Glutamatergic neuron (in vitro differentiated cells): ENCODE measurements at regions not wholly inside any gene's neighbourhood (a gene's known extent, or its start where the extent isn't known, plus 50 kb on each side); places are given as distances from the start of the nearest gene placed in this dataset.

Experiments
- DNase-seq: peaks from one replicate; pipeline ENCODE4 v3.0.0; 2022
- H3K27ac Mint-ChIP-seq: one replicate; pipeline ENCODE4 v1.8.0; 2020; ENCODE audit warnings: mild to moderate bottlenecking, mixed read lengths, inconsistent platforms; ENCODE audit not compliant: unreplicated experiment
- H3K27me3 Mint-ChIP-seq: one replicate; pipeline ENCODE4 v1.8.0; 2020; ENCODE audit warnings: mild to moderate bottlenecking, moderate library complexity, mixed read lengths, inconsistent platforms; ENCODE audit not compliant: unreplicated experiment
- H3K36me3 Mint-ChIP-seq: one replicate; pipeline ENCODE4 v1.8.0; 2020; ENCODE audit warnings: mild to moderate bottlenecking, mixed read lengths, inconsistent platforms; ENCODE audit not compliant: unreplicated experiment
- H3K4me1 Mint-ChIP-seq: one replicate; pipeline ENCODE4 v1.8.0; 2020; ENCODE audit warnings: mild to moderate bottlenecking, low read depth, mixed read lengths, inconsistent platforms; ENCODE audit not compliant: unreplicated experiment
- H3K4me3 Mint-ChIP-seq: one replicate; pipeline ENCODE4 v1.8.0; 2020; ENCODE audit warnings: mild to moderate bottlenecking, mixed read lengths, inconsistent platforms; ENCODE audit not compliant: unreplicated experiment
- H3K9me3 Mint-ChIP-seq: one replicate; pipeline ENCODE4 v1.8.0; 2020; ENCODE audit warnings: mild to moderate bottlenecking, moderate library complexity, mixed read lengths, inconsistent platforms; ENCODE audit not compliant: unreplicated experiment
- TF ChIP-seq, protein P1 (sequence below): fragments of 200-600 bp; sonication (generic); IDR thresholded peaks from one replicate; pipeline ENCODE4 v1.5.0; 2021; ENCODE audit not compliant: partially characterized antibody, unreplicated experiment

- H3K9me3 Mint-ChIP-seq = no peaks in the 10 kb centered on the region
These were observed 271.7 kb upstream of the ADGRL2 start for GRCh38 chr1:81529014-81529413.

GRCh38 chr1:81525085-81525484, 275.6 kb upstream of the ADGRL2 start:
- H3K4me3 Mint-ChIP-seq = no peak overlapping the region
- TF ChIP-seq, protein P1, sequence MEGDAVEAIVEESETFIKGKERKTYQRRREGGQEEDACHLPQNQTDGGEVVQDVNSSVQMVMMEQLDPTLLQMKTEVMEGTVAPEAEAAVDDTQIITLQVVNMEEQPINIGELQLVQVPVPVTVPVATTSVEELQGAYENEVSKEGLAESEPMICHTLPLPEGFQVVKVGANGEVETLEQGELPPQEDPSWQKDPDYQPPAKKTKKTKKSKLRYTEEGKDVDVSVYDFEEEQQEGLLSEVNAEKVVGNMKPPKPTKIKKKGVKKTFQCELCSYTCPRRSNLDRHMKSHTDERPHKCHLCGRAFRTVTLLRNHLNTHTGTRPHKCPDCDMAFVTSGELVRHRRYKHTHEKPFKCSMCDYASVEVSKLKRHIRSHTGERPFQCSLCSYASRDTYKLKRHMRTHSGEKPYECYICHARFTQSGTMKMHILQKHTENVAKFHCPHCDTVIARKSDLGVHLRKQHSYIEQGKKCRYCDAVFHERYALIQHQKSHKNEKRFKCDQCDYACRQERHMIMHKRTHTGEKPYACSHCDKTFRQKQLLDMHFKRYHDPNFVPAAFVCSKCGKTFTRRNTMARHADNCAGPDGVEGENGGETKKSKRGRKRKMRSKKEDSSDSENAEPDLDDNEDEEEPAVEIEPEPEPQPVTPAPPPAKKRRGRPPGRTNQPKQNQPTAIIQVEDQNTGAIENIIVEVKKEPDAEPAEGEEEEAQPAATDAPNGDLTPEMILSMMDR = no peak
- H3K36me3 Mint-ChIP-seq = no peaks in the 10 kb centered on the region
- no peaks in the 10 kb centered on the region for H3K4me1 Mint-ChIP-seq
- H3K9me3 Mint-ChIP-seq = no peaks in the 10 kb centered on the region
- no peaks in the 10 kb centered on the region for H3K27me3 Mint-ChIP-seq
- DNase-seq = no peak
- H3K27ac Mint-ChIP-seq = no peak overlapping the region

More at GRCh38 chr1:81529014-81529413, 271.7 kb upstream of the ADGRL2 start:
- H3K27me3 Mint-ChIP-seq = no peaks in the 10 kb centered on the region
- H3K36me3 Mint-ChIP-seq = no peaks in the 10 kb centered on the region
- no peak overlapping the region for H3K27ac Mint-ChIP-seq
- no peak for DNase-seq
- TF ChIP-seq, protein P1 = no peak
- no peaks in the 10 kb centered on the region for H3K4me1 Mint-ChIP-seq
- no peak overlapping the region for H3K4me3 Mint-ChIP-seq

DNA sequence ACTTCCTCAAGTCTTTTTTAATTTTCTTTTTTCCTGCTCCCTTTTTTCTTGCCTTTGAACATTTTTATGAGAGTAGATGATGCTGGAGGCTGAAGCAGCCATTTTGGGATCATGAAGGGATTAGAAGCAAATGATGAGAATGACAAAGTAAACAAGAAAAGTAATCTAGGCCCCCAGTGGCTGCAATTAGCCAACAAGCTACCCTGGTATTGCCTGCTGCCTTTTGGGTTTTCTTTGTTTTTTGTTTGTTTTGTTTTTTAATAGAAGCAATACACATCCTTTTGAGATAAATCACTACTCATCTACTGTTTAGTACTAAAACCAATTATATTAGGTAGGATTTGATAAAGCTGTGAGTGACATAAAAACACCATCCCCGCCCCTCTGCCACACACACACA, 280.7 kb upstream of the ADGRL2 start:
- no peaks in the 10 kb centered on the region for H3K27me3 Mint-ChIP-seq
- no peak overlapping the region for H3K4me3 Mint-ChIP-seq
- no peaks in the 10 kb centered on the region for H3K4me1 Mint-ChIP-seq
- TF ChIP-seq, protein P1 = no peak
- H3K9me3 Mint-ChIP-seq = no peaks in the 10 kb centered on the region
- DNase-seq = no peak
- no peaks in the 10 kb centered on the region for H3K36me3 Mint-ChIP-seq
- no peak overlapping the region for H3K27ac Mint-ChIP-seq

DNA sequence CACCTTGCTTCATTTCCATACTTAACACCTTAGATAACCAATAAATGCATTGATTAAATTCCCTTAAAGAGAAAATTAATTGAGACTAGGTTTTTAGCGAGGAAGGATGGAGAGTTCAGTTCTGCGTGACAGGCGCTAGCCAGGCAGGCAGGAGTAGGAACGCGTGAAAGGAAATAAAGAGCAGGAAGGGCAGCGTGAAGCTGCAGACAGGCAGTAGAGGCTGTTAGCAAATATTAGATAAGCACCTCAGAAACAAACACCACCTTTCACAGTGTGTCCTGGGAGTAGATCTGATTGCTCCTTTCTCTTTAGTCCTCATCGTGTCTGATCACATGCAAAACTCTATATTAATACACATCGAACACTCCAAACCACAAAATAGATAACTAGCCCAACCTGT, 282.7 kb upstream of the ADGRL2 start:
- TF ChIP-seq, protein P1 = no peak
- no peak for DNase-seq
- Mint-ChIP-seq H3K9me3 (no peaks in the 10 kb centered on the region), H3K27me3 (no peaks in the 10 kb centered on the region), H3K36me3 (no peaks in the 10 kb centered on the region), H3K4me3 (no peak overlapping the region), H3K27ac (no peak overlapping the region), H3K4me1 (peaks cover 6% of the 10 kb centered on the region)

GRCh38 chr1:81513796-81514354, 286.9 kb upstream of the ADGRL2 start:
- H3K27ac Mint-ChIP-seq = no peak overlapping the region
- peaks cover 8% of the 10 kb centered on the region for H3K4me1 Mint-ChIP-seq
- H3K36me3 Mint-ChIP-seq = no peaks in the 10 kb centered on the region
- peaks cover 1% of the 10 kb centered on the region for H3K27me3 Mint-ChIP-seq
- TF ChIP-seq, protein P1 = no peak
- H3K4me3 Mint-ChIP-seq = no peak overlapping the region
- no peak for DNase-seq
- H3K9me3 Mint-ChIP-seq = no peaks in the 10 kb centered on the region
